GM23338 (cell line): ENCODE measurements at regions not wholly inside any gene's neighbourhood (a gene's known extent, or its start where the extent isn't known, plus 50 kb on each side); places are given as distances from the start of the nearest gene placed in this dataset.

Experiments used
- ATAC-seq: fragments of 200-7000 bp; cut with Tn5 transposase; 3 replicates; pipeline ENCODE4 v1.9.1; 2020
- DNase-seq: peaks from one replicate; pipeline ENCODE4 v3.0.0-alpha.2; 2015; ENCODE audit warnings: low spot score
- H2AFZ ChIP-seq: fragments of 200-600 bp; sonication (generic); 2 replicates; pipeline ENCODE4 v1.8.0; 2016; ENCODE audit warnings: antibody characterized with exemption, mild to moderate bottlenecking, moderate library complexity
- H3F3A ChIP-seq: fragments of 200-600 bp; sonication (generic); replicated peaks from 2 replicates; pipeline ENCODE4 v1.8.0; 2017; ENCODE audit warnings: antibody characterized with exemption, mixed run types, low read depth
- H3K27ac ChIP-seq: fragments of 200-600 bp; sonication (generic); 2 replicates; pipeline ENCODE4 v1.6.1; 2016; ENCODE audit warnings: low read depth
- H3K27me3 ChIP-seq: fragments of 200-600 bp; sonication (generic); 2 replicates; pipeline ENCODE4 v1.8.0; 2016; ENCODE audit warnings: mild to moderate bottlenecking, mixed run types, moderate library complexity; ENCODE audit not compliant: insufficient read depth
- H3K36me3 ChIP-seq: fragments of 200-600 bp; sonication (generic); 2 replicates; pipeline ENCODE4 v1.8.0; 2016; ENCODE audit warnings: mild to moderate bottlenecking; ENCODE audit not compliant: insufficient read depth
- H3K4me1 ChIP-seq: fragments of 200-600 bp; sonication (generic); 2 replicates; pipeline ENCODE4 v1.8.0; 2016; ENCODE audit warnings: mild to moderate bottlenecking, moderate library complexity; ENCODE audit not compliant: insufficient read depth
- H3K4me2 ChIP-seq: fragments of 200-600 bp; sonication (generic); 2 replicates; pipeline ENCODE4 v1.7.1; 2017; ENCODE audit warnings: mixed run types
- H3K4me3 ChIP-seq: fragments of 200-600 bp; sonication (generic); 2 replicates; pipeline ENCODE4 v1.6.1; 2016; ENCODE audit warnings: mixed run types
- H3K79me2 ChIP-seq: fragments of 200-600 bp; sonication (generic); replicated peaks from 2 replicates; pipeline ENCODE4 v1.8.0; 2017; ENCODE audit warnings: mild to moderate bottlenecking; ENCODE audit not compliant: insufficient read depth
- H3K9me2 ChIP-seq: fragments of 200-600 bp; sonication (generic); 2 replicates; pipeline ENCODE4 v1.8.0; 2017; ENCODE audit not compliant: insufficient read depth
- H4K20me1 ChIP-seq: fragments of 200-600 bp; sonication (generic); replicated peaks from 2 replicates; pipeline ENCODE4 v1.8.0; 2017; ENCODE audit warnings: mild to moderate bottlenecking; ENCODE audit not compliant: insufficient read depth
- H3K27ac Mint-ChIP-seq: 2 replicates; pipeline ENCODE4 v1.8.0; 2020; ENCODE audit warnings: inconsistent platforms, mild to moderate bottlenecking, moderate library complexity, mixed read lengths
- H3K27me3 Mint-ChIP-seq: 3 replicates; pipeline ENCODE4 v1.8.0; 2022; ENCODE audit warnings: low read depth, mild to moderate bottlenecking, moderate library complexity, mixed read lengths, inconsistent platforms; ENCODE audit not compliant: insufficient read depth, poor library complexity
- H3K36me3 Mint-ChIP-seq: 3 replicates; pipeline ENCODE4 v1.8.0; 2021; ENCODE audit warnings: low read depth, mild to moderate bottlenecking, inconsistent platforms, moderate library complexity, mixed read lengths
- H3K4me1 Mint-ChIP-seq: 3 replicates; pipeline ENCODE4 v1.8.0; 2020; ENCODE audit warnings: mild to moderate bottlenecking, inconsistent platforms, mixed read lengths
- H3K4me3 Mint-ChIP-seq: 3 replicates; pipeline ENCODE4 v1.8.0; 2021; ENCODE audit warnings: moderate library complexity, mild to moderate bottlenecking, inconsistent platforms, mixed read lengths
- H3K9me3 Mint-ChIP-seq: 3 replicates; pipeline ENCODE4 v1.8.0; 2020; ENCODE audit warnings: moderate library complexity, mild to moderate bottlenecking, inconsistent platforms, mixed read lengths
- CREB1 ChIP-seq: fragments of 250-450 bp; sonication (Bioruptor Pico); IDR thresholded peaks from 2 replicates; pipeline ENCODE4 v1.5.0; 2020; ENCODE audit warnings: low read depth, mild to moderate bottlenecking, moderate library complexity
- CTCF ChIP-seq, 2 experiments: fragments of 200-600 bp in 1 of 2; sonication (generic) in 1 of 2; conservative IDR thresholded peaks; 2 replicates each; pipeline versions ENCODE4 v1.5.1 to v1.6.1; 2016 to 2017; ENCODE audit warnings: antibody characterized with exemption in 2 of 2, low read depth in 2 of 2, mild to moderate bottlenecking in 2 of 2, moderate library complexity in 1 of 2
- ETS1 ChIP-seq: IDR thresholded peaks from 2 replicates; pipeline ENCODE4 v1.6.1; 2016; ENCODE audit warnings: antibody characterized with exemption
- EZH2 ChIP-seq: fragments of 200-600 bp; sonication (generic); IDR thresholded peaks from one replicate; pipeline ENCODE4 v1.8.0; 2017; ENCODE audit warnings: antibody characterized with exemption, mild to moderate bottlenecking, low read depth; ENCODE audit not compliant: unreplicated experiment
- EZH2phosphoT487 ChIP-seq: fragments of 200-600 bp; sonication (generic); IDR thresholded peaks from one replicate; pipeline ENCODE4 v1.8.1; 2018; ENCODE audit warnings: antibody characterized with exemption; ENCODE audit not compliant: unreplicated experiment
- JUNB ChIP-seq: IDR thresholded peaks from one replicate; pipeline ENCODE4 v1.6.1; 2016; ENCODE audit warnings: antibody characterized with exemption; ENCODE audit not compliant: unreplicated experiment
- NANOG ChIP-seq: IDR thresholded peaks from 2 replicates; pipeline ENCODE4 v1.6.1; 2016; ENCODE audit warnings: antibody characterized with exemption, borderline replicate concordance
- POLR2AphosphoS5 ChIP-seq: IDR thresholded peaks from 2 replicates; pipeline ENCODE4 v1.6.1; 2016; ENCODE audit warnings: antibody characterized with exemption, low read depth
- REST ChIP-seq: IDR thresholded peaks from one replicate; pipeline ENCODE4 v1.6.1; 2018; ENCODE audit warnings: antibody characterized with exemption; ENCODE audit not compliant: unreplicated experiment
- STAT1 ChIP-seq: IDR thresholded peaks from one replicate; pipeline ENCODE4 v1.6.1; 2016; ENCODE audit warnings: antibody characterized with exemption; ENCODE audit not compliant: unreplicated experiment
- ZNF114 ChIP-seq: fragments of 250-450 bp; sonication (Bioruptor Pico); IDR thresholded peaks from 2 replicates; pipeline ENCODE4 v1.5.0; 2020; ENCODE audit warnings: mild to moderate bottlenecking, moderate library complexity
- ZNF331 ChIP-seq: fragments of 250-450 bp; sonication (Bioruptor Pico); IDR thresholded peaks from 2 replicates; pipeline ENCODE4 v1.5.0; 2020; ENCODE audit warnings: low read depth, mild to moderate bottlenecking, moderate library complexity
- ZNF462 ChIP-seq: fragments of 250-450 bp; sonication (Bioruptor Pico); IDR thresholded peaks from 2 replicates; pipeline ENCODE4 v1.5.0; 2020; ENCODE audit warnings: mild to moderate bottlenecking, moderate library complexity

GRCh38 chrX:125742811-125743210 is 423.1 kb downstream of the TEX13C start:
- Mint-ChIP-seq H3K27ac (no peak overlapping the region), H3K27me3 (no peaks in the 10 kb centered on the region), H3K4me3 (no peak overlapping the region), H3K4me1 (no peaks in the 10 kb centered on the region), H3K9me3 (no peaks in the 10 kb centered on the region), H3K36me3 (no peaks in the 10 kb centered on the region)
- Histone ChIP-seq H3K4me2 (no peak overlapping the region), H3K9me2 (no peaks in the 10 kb centered on the region), H3K27ac (no peak overlapping the region), H3K4me1 (no peaks in the 10 kb centered on the region), H2AFZ (no peak overlapping the region), H3K27me3 (no peaks in the 10 kb centered on the region), H3K79me2 (no peaks in the 10 kb centered on the region), H3K36me3 (no peaks in the 10 kb centered on the region), H4K20me1 (no peaks in the 10 kb centered on the region), H3F3A (no peaks in the 10 kb centered on the region), H3K4me3 (no peak overlapping the region)
- DNase-seq (no peak), ATAC-seq (no peak)
- TF ChIP-seq JUNB (no peak), ZNF114 (CRISPR knock-in tag) (no peak), CTCF (conservative IDR thresholded peaks at IDR 0.05; ENCODE audit: low read depth in 2 of 2) (no peak; a peak in 1 of 4 replicates), REST (no peak), CREB1 (CRISPR knock-in tag) (no peak), POLR2AphosphoS5 (no peak), STAT1 (no peak), ZNF331 (CRISPR knock-in tag) (no peak), EZH2 (no peak), ETS1 (no peak), NANOG (no peak), ZNF462 (no peak), EZH2phosphoT487 (no peak)
